GM23338 (cell line): ENCODE measurements at regions not wholly inside any gene's neighbourhood (a gene's known extent, or its start where the extent isn't known, plus 50 kb on each side); places are given as distances from the start of the nearest gene placed in this dataset.

Experiments used
- ATAC-seq: fragments of 200-7000 bp; cut with Tn5 transposase; 3 replicates; pipeline ENCODE4 v1.9.1; 2020
- DNase-seq: peaks from one replicate; pipeline ENCODE4 v3.0.0-alpha.2; 2015; ENCODE audit warnings: low spot score
- H2AFZ ChIP-seq: fragments of 200-600 bp; sonication (generic); 2 replicates; pipeline ENCODE4 v1.8.0; 2016; ENCODE audit warnings: antibody characterized with exemption, mild to moderate bottlenecking, moderate library complexity
- H3F3A ChIP-seq: fragments of 200-600 bp; sonication (generic); replicated peaks from 2 replicates; pipeline ENCODE4 v1.8.0; 2017; ENCODE audit warnings: antibody characterized with exemption, mixed run types, low read depth
- H3K27ac ChIP-seq: fragments of 200-600 bp; sonication (generic); 2 replicates; pipeline ENCODE4 v1.6.1; 2016; ENCODE audit warnings: low read depth
- H3K27me3 ChIP-seq: fragments of 200-600 bp; sonication (generic); 2 replicates; pipeline ENCODE4 v1.8.0; 2016; ENCODE audit warnings: mild to moderate bottlenecking, mixed run types, moderate library complexity; ENCODE audit not compliant: insufficient read depth
- H3K36me3 ChIP-seq: fragments of 200-600 bp; sonication (generic); 2 replicates; pipeline ENCODE4 v1.8.0; 2016; ENCODE audit warnings: mild to moderate bottlenecking; ENCODE audit not compliant: insufficient read depth
- H3K4me1 ChIP-seq: fragments of 200-600 bp; sonication (generic); 2 replicates; pipeline ENCODE4 v1.8.0; 2016; ENCODE audit warnings: mild to moderate bottlenecking, moderate library complexity; ENCODE audit not compliant: insufficient read depth
- H3K4me2 ChIP-seq: fragments of 200-600 bp; sonication (generic); 2 replicates; pipeline ENCODE4 v1.7.1; 2017; ENCODE audit warnings: mixed run types
- H3K4me3 ChIP-seq: fragments of 200-600 bp; sonication (generic); 2 replicates; pipeline ENCODE4 v1.6.1; 2016; ENCODE audit warnings: mixed run types
- H3K79me2 ChIP-seq: fragments of 200-600 bp; sonication (generic); replicated peaks from 2 replicates; pipeline ENCODE4 v1.8.0; 2017; ENCODE audit warnings: mild to moderate bottlenecking; ENCODE audit not compliant: insufficient read depth
- H3K9me2 ChIP-seq: fragments of 200-600 bp; sonication (generic); 2 replicates; pipeline ENCODE4 v1.8.0; 2017; ENCODE audit not compliant: insufficient read depth
- H4K20me1 ChIP-seq: fragments of 200-600 bp; sonication (generic); replicated peaks from 2 replicates; pipeline ENCODE4 v1.8.0; 2017; ENCODE audit warnings: mild to moderate bottlenecking; ENCODE audit not compliant: insufficient read depth
- H3K27ac Mint-ChIP-seq: 2 replicates; pipeline ENCODE4 v1.8.0; 2020; ENCODE audit warnings: inconsistent platforms, mild to moderate bottlenecking, moderate library complexity, mixed read lengths
- H3K27me3 Mint-ChIP-seq: 3 replicates; pipeline ENCODE4 v1.8.0; 2022; ENCODE audit warnings: low read depth, mild to moderate bottlenecking, moderate library complexity, mixed read lengths, inconsistent platforms; ENCODE audit not compliant: insufficient read depth, poor library complexity
- H3K36me3 Mint-ChIP-seq: 3 replicates; pipeline ENCODE4 v1.8.0; 2021; ENCODE audit warnings: low read depth, mild to moderate bottlenecking, inconsistent platforms, moderate library complexity, mixed read lengths
- H3K4me1 Mint-ChIP-seq: 3 replicates; pipeline ENCODE4 v1.8.0; 2020; ENCODE audit warnings: mild to moderate bottlenecking, inconsistent platforms, mixed read lengths
- H3K4me3 Mint-ChIP-seq: 3 replicates; pipeline ENCODE4 v1.8.0; 2021; ENCODE audit warnings: moderate library complexity, mild to moderate bottlenecking, inconsistent platforms, mixed read lengths
- H3K9me3 Mint-ChIP-seq: 3 replicates; pipeline ENCODE4 v1.8.0; 2020; ENCODE audit warnings: moderate library complexity, mild to moderate bottlenecking, inconsistent platforms, mixed read lengths
- CREB1 ChIP-seq: fragments of 250-450 bp; sonication (Bioruptor Pico); IDR thresholded peaks from 2 replicates; pipeline ENCODE4 v1.5.0; 2020; ENCODE audit warnings: low read depth, mild to moderate bottlenecking, moderate library complexity
- EZH2 ChIP-seq: fragments of 200-600 bp; sonication (generic); IDR thresholded peaks from one replicate; pipeline ENCODE4 v1.8.0; 2017; ENCODE audit warnings: antibody characterized with exemption, mild to moderate bottlenecking, low read depth; ENCODE audit not compliant: unreplicated experiment
- JUNB ChIP-seq: IDR thresholded peaks from one replicate; pipeline ENCODE4 v1.6.1; 2016; ENCODE audit warnings: antibody characterized with exemption; ENCODE audit not compliant: unreplicated experiment
- NANOG ChIP-seq: IDR thresholded peaks from 2 replicates; pipeline ENCODE4 v1.6.1; 2016; ENCODE audit warnings: antibody characterized with exemption, borderline replicate concordance
- POLR2AphosphoS5 ChIP-seq: IDR thresholded peaks from 2 replicates; pipeline ENCODE4 v1.6.1; 2016; ENCODE audit warnings: antibody characterized with exemption, low read depth
- ZNF114 ChIP-seq: fragments of 250-450 bp; sonication (Bioruptor Pico); IDR thresholded peaks from 2 replicates; pipeline ENCODE4 v1.5.0; 2020; ENCODE audit warnings: mild to moderate bottlenecking, moderate library complexity
- ZNF331 ChIP-seq: fragments of 250-450 bp; sonication (Bioruptor Pico); IDR thresholded peaks from 2 replicates; pipeline ENCODE4 v1.5.0; 2020; ENCODE audit warnings: low read depth, mild to moderate bottlenecking, moderate library complexity
- TF ChIP-seq, protein P1 (sequence below): IDR thresholded peaks from one replicate; pipeline ENCODE4 v1.6.1; 2018; ENCODE audit warnings: antibody characterized with exemption; ENCODE audit not compliant: unreplicated experiment
- TF ChIP-seq, protein P2 (sequence below): fragments of 250-450 bp; sonication (Bioruptor Pico); IDR thresholded peaks from 2 replicates; pipeline ENCODE4 v1.5.0; 2020; ENCODE audit warnings: mild to moderate bottlenecking, moderate library complexity
- TF ChIP-seq, protein P3 (sequence below), 2 experiments: fragments of 200-600 bp in 1 of 2; sonication (generic) in 1 of 2; conservative IDR thresholded peaks; 2 replicates each; pipeline versions ENCODE4 v1.5.1 to v1.6.1; 2016 to 2017; ENCODE audit warnings: antibody characterized with exemption in 2 of 2, low read depth in 2 of 2, mild to moderate bottlenecking in 2 of 2, moderate library complexity in 1 of 2

DNA sequence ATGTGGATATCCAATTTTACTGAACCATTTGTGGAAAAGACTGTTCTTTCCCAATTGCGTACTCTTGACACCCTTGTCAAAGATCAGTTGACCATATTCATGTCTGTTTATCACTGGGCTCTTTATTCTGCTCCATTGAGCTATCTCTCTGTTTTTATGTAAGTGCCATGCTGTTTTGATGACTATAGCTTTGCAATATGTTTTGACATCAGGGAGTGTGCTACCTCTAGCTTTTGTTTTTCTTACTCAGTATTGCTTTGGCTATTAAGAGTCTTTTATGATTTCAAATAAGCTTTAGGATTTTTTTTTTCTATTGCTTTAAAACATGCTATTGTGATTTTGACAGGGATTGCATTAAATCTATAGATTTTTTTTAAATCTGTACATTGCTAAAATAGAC lies 194.3 kb downstream of the SNAPC1 start:
- Histone ChIP-seq H3F3A (no peaks in the 10 kb centered on the region), H3K27ac (no peak overlapping the region), H3K36me3 (no peaks in the 10 kb centered on the region), H3K79me2 (no peaks in the 10 kb centered on the region), H2AFZ (no peak overlapping the region), H3K9me2 (no peaks in the 10 kb centered on the region), H3K4me2 (no peak overlapping the region), H3K27me3 (no peaks in the 10 kb centered on the region), H3K4me3 (no peak overlapping the region), H3K4me1 (no peaks in the 10 kb centered on the region), H4K20me1 (no peaks in the 10 kb centered on the region)
- ATAC-seq = no peak
- no peak overlapping the region for H3K4me3 Mint-ChIP-seq
- H3K9me3 Mint-ChIP-seq = peaks cover 7% of the 10 kb centered on the region; the same call in 1 of the 3 replicates
- H3K27ac Mint-ChIP-seq = no peak overlapping the region
- DNase-seq = no peak
- H3K27me3 Mint-ChIP-seq = peaks cover 2% of the 10 kb centered on the region
- TF ChIP-seq CREB1 = no peak
- TF ChIP-seq, protein P1, sequence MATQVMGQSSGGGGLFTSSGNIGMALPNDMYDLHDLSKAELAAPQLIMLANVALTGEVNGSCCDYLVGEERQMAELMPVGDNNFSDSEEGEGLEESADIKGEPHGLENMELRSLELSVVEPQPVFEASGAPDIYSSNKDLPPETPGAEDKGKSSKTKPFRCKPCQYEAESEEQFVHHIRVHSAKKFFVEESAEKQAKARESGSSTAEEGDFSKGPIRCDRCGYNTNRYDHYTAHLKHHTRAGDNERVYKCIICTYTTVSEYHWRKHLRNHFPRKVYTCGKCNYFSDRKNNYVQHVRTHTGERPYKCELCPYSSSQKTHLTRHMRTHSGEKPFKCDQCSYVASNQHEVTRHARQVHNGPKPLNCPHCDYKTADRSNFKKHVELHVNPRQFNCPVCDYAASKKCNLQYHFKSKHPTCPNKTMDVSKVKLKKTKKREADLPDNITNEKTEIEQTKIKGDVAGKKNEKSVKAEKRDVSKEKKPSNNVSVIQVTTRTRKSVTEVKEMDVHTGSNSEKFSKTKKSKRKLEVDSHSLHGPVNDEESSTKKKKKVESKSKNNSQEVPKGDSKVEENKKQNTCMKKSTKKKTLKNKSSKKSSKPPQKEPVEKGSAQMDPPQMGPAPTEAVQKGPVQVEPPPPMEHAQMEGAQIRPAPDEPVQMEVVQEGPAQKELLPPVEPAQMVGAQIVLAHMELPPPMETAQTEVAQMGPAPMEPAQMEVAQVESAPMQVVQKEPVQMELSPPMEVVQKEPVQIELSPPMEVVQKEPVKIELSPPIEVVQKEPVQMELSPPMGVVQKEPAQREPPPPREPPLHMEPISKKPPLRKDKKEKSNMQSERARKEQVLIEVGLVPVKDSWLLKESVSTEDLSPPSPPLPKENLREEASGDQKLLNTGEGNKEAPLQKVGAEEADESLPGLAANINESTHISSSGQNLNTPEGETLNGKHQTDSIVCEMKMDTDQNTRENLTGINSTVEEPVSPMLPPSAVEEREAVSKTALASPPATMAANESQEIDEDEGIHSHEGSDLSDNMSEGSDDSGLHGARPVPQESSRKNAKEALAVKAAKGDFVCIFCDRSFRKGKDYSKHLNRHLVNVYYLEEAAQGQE = no peak
- peaks cover 3% of the 10 kb centered on the region; the same call in 1 of the 3 replicates for H3K4me1 Mint-ChIP-seq
- H3K36me3 Mint-ChIP-seq = no peaks in the 10 kb centered on the region; the same call in 2 of the 3 replicates

DNA sequence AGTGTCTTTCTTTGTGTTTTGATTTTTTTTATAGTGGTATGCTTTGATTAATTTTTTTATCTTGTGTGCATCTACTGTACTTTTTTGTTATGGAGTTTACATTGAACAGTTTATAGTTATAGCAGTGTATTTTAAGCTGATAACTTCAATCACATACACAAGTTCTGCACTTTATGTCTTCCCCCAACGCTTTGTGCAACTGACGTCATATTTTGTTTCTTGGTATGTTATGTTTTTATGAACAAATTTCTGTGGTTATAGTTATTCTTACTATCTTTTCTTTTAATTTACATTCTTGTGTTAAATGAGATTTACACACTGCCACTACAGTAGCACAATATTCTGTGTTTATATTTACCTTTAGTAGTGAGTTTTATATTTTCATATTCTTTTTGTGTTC lies 197.1 kb downstream of the SNAPC1 start:
- Mint-ChIP-seq H3K27me3 (no peaks in the 10 kb centered on the region), H3K27ac (no peak overlapping the region), H3K36me3 (no peaks in the 10 kb centered on the region; the same call in 2 of the 3 replicates), H3K4me1 (no peaks in the 10 kb centered on the region), H3K4me3 (no peak overlapping the region), H3K9me3 (peaks cover 7% of the 10 kb centered on the region; the same call in 1 of the 3 replicates)
- H3K79me2 ChIP-seq = no peaks in the 10 kb centered on the region
- DNase-seq = no peak
- H3K4me2 ChIP-seq = no peak overlapping the region
- no peaks in the 10 kb centered on the region for H3K4me1 ChIP-seq
- H3K36me3 ChIP-seq = no peaks in the 10 kb centered on the region
- H3K4me3 ChIP-seq = no peak overlapping the region
- no peaks in the 10 kb centered on the region for H3K9me2 ChIP-seq
- no peak for ATAC-seq
- H3K27me3 ChIP-seq = no peaks in the 10 kb centered on the region
- no peaks in the 10 kb centered on the region for H3F3A ChIP-seq
- H2AFZ ChIP-seq = no peak overlapping the region
- no peak overlapping the region for H3K27ac ChIP-seq
- H4K20me1 ChIP-seq = no peaks in the 10 kb centered on the region
- no peak for TF ChIP-seq POLR2AphosphoS5
- TF ChIP-seq NANOG = no peak
- TF ChIP-seq JUNB = no peak
- TF ChIP-seq, protein P2, sequence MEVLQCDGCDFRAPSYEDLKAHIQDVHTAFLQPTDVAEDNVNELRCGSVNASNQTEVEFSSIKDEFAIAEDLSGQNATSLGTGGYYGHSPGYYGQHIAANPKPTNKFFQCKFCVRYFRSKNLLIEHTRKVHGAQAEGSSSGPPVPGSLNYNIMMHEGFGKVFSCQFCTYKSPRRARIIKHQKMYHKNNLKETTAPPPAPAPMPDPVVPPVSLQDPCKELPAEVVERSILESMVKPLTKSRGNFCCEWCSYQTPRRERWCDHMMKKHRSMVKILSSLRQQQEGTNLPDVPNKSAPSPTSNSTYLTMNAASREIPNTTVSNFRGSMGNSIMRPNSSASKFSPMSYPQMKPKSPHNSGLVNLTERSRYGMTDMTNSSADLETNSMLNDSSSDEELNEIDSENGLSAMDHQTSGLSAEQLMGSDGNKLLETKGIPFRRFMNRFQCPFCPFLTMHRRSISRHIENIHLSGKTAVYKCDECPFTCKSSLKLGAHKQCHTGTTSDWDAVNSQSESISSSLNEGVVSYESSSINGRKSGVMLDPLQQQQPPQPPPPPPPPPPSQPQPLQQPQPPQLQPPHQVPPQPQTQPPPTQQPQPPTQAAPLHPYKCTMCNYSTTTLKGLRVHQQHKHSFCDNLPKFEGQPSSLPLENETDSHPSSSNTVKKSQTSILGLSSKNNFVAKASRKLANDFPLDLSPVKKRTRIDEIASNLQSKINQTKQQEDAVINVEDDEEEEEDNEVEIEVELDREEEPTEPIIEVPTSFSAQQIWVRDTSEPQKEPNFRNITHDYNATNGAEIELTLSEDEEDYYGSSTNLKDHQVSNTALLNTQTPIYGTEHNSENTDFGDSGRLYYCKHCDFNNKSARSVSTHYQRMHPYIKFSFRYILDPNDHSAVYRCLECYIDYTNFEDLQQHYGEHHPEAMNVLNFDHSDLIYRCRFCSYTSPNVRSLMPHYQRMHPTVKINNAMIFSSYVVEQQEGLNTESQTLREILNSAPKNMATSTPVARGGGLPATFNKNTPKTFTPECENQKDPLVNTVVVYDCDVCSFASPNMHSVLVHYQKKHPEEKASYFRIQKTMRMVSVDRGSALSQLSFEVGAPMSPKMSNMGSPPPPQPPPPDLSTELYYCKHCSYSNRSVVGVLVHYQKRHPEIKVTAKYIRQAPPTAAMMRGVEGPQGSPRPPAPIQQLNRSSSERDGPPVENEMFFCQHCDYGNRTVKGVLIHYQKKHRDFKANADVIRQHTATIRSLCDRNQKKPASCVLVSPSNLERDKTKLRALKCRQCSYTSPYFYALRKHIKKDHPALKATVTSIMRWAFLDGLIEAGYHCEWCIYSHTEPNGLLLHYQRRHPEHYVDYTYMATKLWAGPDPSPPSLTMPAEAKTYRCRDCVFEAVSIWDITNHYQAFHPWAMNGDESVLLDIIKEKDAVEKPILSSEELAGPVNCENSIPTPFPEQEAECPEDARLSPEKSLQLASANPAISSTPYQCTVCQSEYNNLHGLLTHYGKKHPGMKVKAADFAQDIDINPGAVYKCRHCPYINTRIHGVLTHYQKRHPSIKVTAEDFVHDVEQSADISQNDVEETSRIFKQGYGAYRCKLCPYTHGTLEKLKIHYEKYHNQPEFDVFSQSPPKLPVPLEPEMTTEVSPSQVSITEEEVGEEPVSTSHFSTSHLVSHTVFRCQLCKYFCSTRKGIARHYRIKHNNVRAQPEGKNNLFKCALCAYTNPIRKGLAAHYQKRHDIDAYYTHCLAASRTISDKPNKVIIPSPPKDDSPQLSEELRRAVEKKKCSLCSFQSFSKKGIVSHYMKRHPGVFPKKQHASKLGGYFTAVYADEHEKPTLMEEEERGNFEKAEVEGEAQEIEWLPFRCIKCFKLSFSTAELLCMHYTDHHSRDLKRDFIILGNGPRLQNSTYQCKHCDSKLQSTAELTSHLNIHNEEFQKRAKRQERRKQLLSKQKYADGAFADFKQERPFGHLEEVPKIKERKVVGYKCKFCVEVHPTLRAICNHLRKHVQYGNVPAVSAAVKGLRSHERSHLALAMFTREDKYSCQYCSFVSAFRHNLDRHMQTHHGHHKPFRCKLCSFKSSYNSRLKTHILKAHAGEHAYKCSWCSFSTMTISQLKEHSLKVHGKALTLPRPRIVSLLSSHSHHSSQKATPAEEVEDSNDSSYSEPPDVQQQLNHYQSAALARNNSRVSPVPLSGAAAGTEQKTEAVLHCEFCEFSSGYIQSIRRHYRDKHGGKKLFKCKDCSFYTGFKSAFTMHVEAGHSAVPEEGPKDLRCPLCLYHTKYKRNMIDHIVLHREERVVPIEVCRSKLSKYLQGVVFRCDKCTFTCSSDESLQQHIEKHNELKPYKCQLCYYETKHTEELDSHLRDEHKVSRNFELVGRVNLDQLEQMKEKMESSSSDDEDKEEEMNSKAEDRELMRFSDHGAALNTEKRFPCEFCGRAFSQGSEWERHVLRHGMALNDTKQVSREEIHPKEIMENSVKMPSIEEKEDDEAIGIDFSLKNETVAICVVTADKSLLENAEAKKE (CRISPR knock-in tag) = no peak
- TF ChIP-seq, protein P3, sequence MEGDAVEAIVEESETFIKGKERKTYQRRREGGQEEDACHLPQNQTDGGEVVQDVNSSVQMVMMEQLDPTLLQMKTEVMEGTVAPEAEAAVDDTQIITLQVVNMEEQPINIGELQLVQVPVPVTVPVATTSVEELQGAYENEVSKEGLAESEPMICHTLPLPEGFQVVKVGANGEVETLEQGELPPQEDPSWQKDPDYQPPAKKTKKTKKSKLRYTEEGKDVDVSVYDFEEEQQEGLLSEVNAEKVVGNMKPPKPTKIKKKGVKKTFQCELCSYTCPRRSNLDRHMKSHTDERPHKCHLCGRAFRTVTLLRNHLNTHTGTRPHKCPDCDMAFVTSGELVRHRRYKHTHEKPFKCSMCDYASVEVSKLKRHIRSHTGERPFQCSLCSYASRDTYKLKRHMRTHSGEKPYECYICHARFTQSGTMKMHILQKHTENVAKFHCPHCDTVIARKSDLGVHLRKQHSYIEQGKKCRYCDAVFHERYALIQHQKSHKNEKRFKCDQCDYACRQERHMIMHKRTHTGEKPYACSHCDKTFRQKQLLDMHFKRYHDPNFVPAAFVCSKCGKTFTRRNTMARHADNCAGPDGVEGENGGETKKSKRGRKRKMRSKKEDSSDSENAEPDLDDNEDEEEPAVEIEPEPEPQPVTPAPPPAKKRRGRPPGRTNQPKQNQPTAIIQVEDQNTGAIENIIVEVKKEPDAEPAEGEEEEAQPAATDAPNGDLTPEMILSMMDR (conservative IDR thresholded peaks at IDR 0.05; ENCODE audit: low read depth in 2 of 2) = no peak
- no peak for TF ChIP-seq CREB1
- no peak for TF ChIP-seq ZNF331 (CRISPR knock-in tag)
- no peak for TF ChIP-seq ZNF114 (CRISPR knock-in tag)
- TF ChIP-seq EZH2 = no peak
